Endometrium (tissue), 2 donors: ENCODE measurements at regions not wholly inside any gene's neighbourhood (a gene's known extent, or its start where the extent isn't known, plus 50 kb on each side); places are given as distances from the start of the nearest gene placed in this dataset.

ENCODE experiments used
- FAIRE-seq: peaks from 2 replicates; lab custom pipeline; 2012; peaks lifted over from hg19 to GRCh38; lab: Jason Lieb, UNC
- donor health status: control.
- donor health status: control.

- FAIRE-seq, result no peak
Measured at GRCh38 chr2:194750926-194751325, 906.1 kb upstream of the SLC39A10 start.

GRCh38 chr2:194745557-194746146 lies 911.4 kb upstream of the SLC39A10 start:
- FAIRE-seq, result no peak

GRCh38 chr2:194742706-194743105 lies 914.3 kb upstream of the SLC39A10 start:
- FAIRE-seq, result no peak

- FAIRE-seq, result no peak
Measured at GRCh38 chr2:194739217-194739616, 917.8 kb upstream of the SLC39A10 start.

GRCh38 chr2:194735837-194736542 lies 921.0 kb upstream of the SLC39A10 start:
- FAIRE-seq, result no peak

- no peak for FAIRE-seq
Measured at GRCh38 chr2:194730266-194730665, 926.8 kb upstream of the SLC39A10 start.

GRCh38 chr2:194725169-194725568 lies 931.9 kb upstream of the SLC39A10 start:
- no peak for FAIRE-seq

- no peak for FAIRE-seq
Measured at GRCh38 chr2:194723446-194723845, 933.6 kb upstream of the SLC39A10 start.

- no peak for FAIRE-seq
Measured at GRCh38 chr2:194721227-194721626, 935.8 kb upstream of the SLC39A10 start.

GRCh38 chr2:194720462-194720861 lies 936.6 kb upstream of the SLC39A10 start:
- no peak for FAIRE-seq

- FAIRE-seq, result no peak
Measured at GRCh38 chr2:194718881-194719280, 938.1 kb upstream of the SLC39A10 start.

GRCh38 chr2:194714541-194714940 lies 942.5 kb upstream of the SLC39A10 start:
- FAIRE-seq, result no peak

GRCh38 chr2:194709840-194710239 lies 947.2 kb upstream of the SLC39A10 start:
- FAIRE-seq, result no peak

- FAIRE-seq, result no peak
Measured at GRCh38 chr2:194706179-194706578, 950.8 kb upstream of the SLC39A10 start.

- FAIRE-seq, result no peak
Measured at GRCh38 chr2:194705398-194705797, 951.6 kb upstream of the SLC39A10 start.

- FAIRE-seq, result no peak
Measured at GRCh38 chr2:194700726-194701125, 956.3 kb upstream of the SLC39A10 start.

GRCh38 chr2:194700116-194700515 lies 956.9 kb upstream of the SLC39A10 start:
- FAIRE-seq, result no peak

- no peak for FAIRE-seq
Measured at GRCh38 chr2:194698012-194698411, 959.0 kb upstream of the SLC39A10 start.

GRCh38 chr2:194697439-194697838 lies 959.6 kb upstream of the SLC39A10 start:
- FAIRE-seq, result no peak

GRCh38 chr2:194696690-194697089 lies 960.3 kb upstream of the SLC39A10 start:
- FAIRE-seq, result no peak

- no peak for FAIRE-seq
Measured at GRCh38 chr2:194686569-194686968, 970.5 kb upstream of the SLC39A10 start.

- no peak for FAIRE-seq
Measured at GRCh38 chr2:194674043-194674442, 983.0 kb upstream of the SLC39A10 start.

- no peak for FAIRE-seq
Measured at GRCh38 chr2:194672994-194673393, 984.0 kb upstream of the SLC39A10 start.

- no peak for FAIRE-seq
Measured at GRCh38 chr2:194661431-194661830, 995.6 kb upstream of the SLC39A10 start.
